Spleen (tissue), 11 donors: ENCODE measurements at regions not wholly inside any gene's neighbourhood (a gene's known extent, or its start where the extent isn't known, plus 50 kb on each side); places are given as distances from the start of the nearest gene placed in this dataset.

Experiments used
- DNase-seq: peaks from one replicate; pipeline ENCODE4 v3.0.0-alpha.2; 2020
- H3K27ac ChIP-seq, 8 donors: fragments of 200-600 bp; sonication (generic) in 7 of 8; 1 replicate in 4 of 8; 2 replicates in 4 of 8; pipeline versions ENCODE4 v1.5.0 to v1.8.0; 2016 to 2021; ENCODE audit warnings: inconsistent platforms in 4 of 8, mild to moderate bottlenecking in 4 of 8, moderate library complexity in 1 of 8
- H3K27me3 ChIP-seq, 7 donors: fragments of 200-600 bp; sonication (generic) in 6 of 7; replicated peaks in 1 of 7; 1 replicate in 4 of 7; 2 replicates in 3 of 7; pipeline versions ENCODE4 v1.5.0 to v1.8.0; 2016 to 2021; ENCODE audit warnings: inconsistent platforms in 3 of 7, mild to moderate bottlenecking in 1 of 7
- H3K36me3 ChIP-seq, 6 donors: fragments of 200-600 bp; sonication (generic) in 5 of 6; 1 replicate in 4 of 6; 2 replicates in 2 of 6; pipeline versions ENCODE4 v1.5.0 to v1.8.0; 2016 to 2021; ENCODE audit warnings: inconsistent platforms in 2 of 6
- H3K4me1 ChIP-seq, 6 donors: fragments of 200-600 bp; sonication (generic) in 5 of 6; 1 replicate in 3 of 6; 2 replicates in 3 of 6; pipeline versions ENCODE4 v1.5.0 to v1.8.0; 2016 to 2021; ENCODE audit warnings: inconsistent platforms in 3 of 6
- H3K4me3 ChIP-seq, 8 donors: fragments of 200-600 bp; sonication (generic) in 7 of 8; 1 replicate in 4 of 8; 2 replicates in 4 of 8; pipeline versions ENCODE4 v1.5.0 to v1.8.0; 2016 to 2021; ENCODE audit warnings: inconsistent platforms in 4 of 8, mild to moderate bottlenecking in 4 of 8, moderate library complexity in 2 of 8
- H3K9me3 ChIP-seq, 8 donors: fragments of 200-600 bp; sonication (generic) in 7 of 8; 1 replicate in 4 of 8; 2 replicates in 4 of 8; pipeline versions ENCODE4 v1.5.0 to v1.8.0; 2016 to 2021; ENCODE audit warnings: inconsistent platforms in 4 of 8
- CTCF ChIP-seq, 11 experiments: fragments of 200-600 bp in 7 of 11; fragments of 450-650 bp in 4 of 11; sonication (generic) in 4 of 11; IDR thresholded peaks in 8 of 11; conservative IDR thresholded peaks in 3 of 11; 1 replicate in 7 of 11; 2 replicates in 4 of 11; pipeline versions ENCODE4 v1.4.0 to v1.8.0; 2016 to 2021; ENCODE audit warnings: antibody characterized with exemption in 11 of 11, inconsistent platforms in 4 of 11, mild to moderate bottlenecking in 1 of 11
- POLR2A ChIP-seq, 3 donors: fragments of 450-650 bp; IDR thresholded peaks; one replicate each; pipeline ENCODE4 v1.5.1; 2017; ENCODE audit warnings: antibody characterized with exemption in 3 of 3, mild to moderate bottlenecking in 1 of 3
- POLR2AphosphoS5 ChIP-seq, 3 donors: sonication (generic); formaldehyde crosslinking; IDR thresholded peaks; one replicate each; pipeline ENCODE4 v1.5.1; 2017; ENCODE audit warnings: antibody characterized with exemption in 3 of 3
- WGBS, 5 donors: extraction: QIAGEN DNeasy Blood & Tissue Kit in 3 of 5; methylation state at CpG; one replicate each; pipeline versions ENCODE4 v1.1.5 to v1.1.7; 2013 to 2018; 5-methylcytosine and 5-hydroxymethylcytosine counted together
- intact Hi-C: fragments of 100-400 bp; cut with DNase I; formaldehyde crosslinking; loops from one replicate; pipeline ENCODE4 v1.15.0; 2023; ENCODE audit warnings: low total_unique reads
- donor health status: healthy with polysubstance abuse.
- donor health status: DM: no; HTN: no; CAD: no; lungs with moderate emphysema.
- donor health status: DM: no; HTN: no; CAD: no.
- donor health status: Bipolar disorder and iron deficiency.
- donor health status: healthy.
- donor health status: DM: no; HTN: no; CAD: no.
- donor health status: DM: yes; HTN: yes; CAD: no.

- DNase-seq: no peak
- Histone ChIP-seq H3K4me3 (no peak overlapping the region), H3K36me3 (no peaks in the 10 kb centered on the region), H3K27me3 (no peaks in the 10 kb centered on the region), H3K4me1 (peaks cover 9 to 64% (median 39%) of the 10 kb centered on the region in 6 donors), H3K9me3 (no peaks in the 10 kb centered on the region), H3K27ac (peak overlapping the region; percentile 31 to 94 (median 76))
- TF ChIP-seq POLR2AphosphoS5 (IDR thresholded peaks at IDR 0.05) (peak in 2 of 3 donors; percentile 42), POLR2A (IDR thresholded peaks at IDR 0.05) (no peak)
- intact Hi-C loops: loop anchor here (10.0 kb wide), 1 partner anchor 97 kb away; no protein-coding TSS in a partner anchor
- 65 to 73% (median 69%) methylated on average over 14 of the region's 14 CpGs for WGBS, 5 donors
These were observed 141.1 kb downstream of the TOMM20 start for GRCh38 chr1:234987415-234988154.

GRCh38 chr1:234986750-234987414 is 141.8 kb downstream of the TOMM20 start:
- no peak overlapping the region for H3K4me3 ChIP-seq
- H3K9me3 ChIP-seq: no peaks in the 10 kb centered on the region
- no peak for DNase-seq
- peaks cover 11 to 71% (median 44%) of the 10 kb centered on the region in 6 donors for H3K4me1 ChIP-seq
- H3K36me3 ChIP-seq: no peaks in the 10 kb centered on the region
- WGBS, 5 donors: 51 to 73% (median 66%) methylated on average over 9 of the region's 9 CpGs
- intact Hi-C loops: loop anchor here (10.0 kb wide), 1 partner anchor 98 kb away; no protein-coding TSS in a partner anchor
- H3K27ac ChIP-seq: peak overlapping the region; percentile 32 to 94 (median 76)
- H3K27me3 ChIP-seq: no peaks in the 10 kb centered on the region
- TF ChIP-seq CTCF (IDR thresholded peaks at IDR 0.05 in 8 of 11, conservative IDR thresholded peaks at IDR 0.05 in 3 of 11) (no peak), POLR2AphosphoS5 (IDR thresholded peaks at IDR 0.05) (no peak), POLR2A (IDR thresholded peaks at IDR 0.05) (no peak)

DNA sequence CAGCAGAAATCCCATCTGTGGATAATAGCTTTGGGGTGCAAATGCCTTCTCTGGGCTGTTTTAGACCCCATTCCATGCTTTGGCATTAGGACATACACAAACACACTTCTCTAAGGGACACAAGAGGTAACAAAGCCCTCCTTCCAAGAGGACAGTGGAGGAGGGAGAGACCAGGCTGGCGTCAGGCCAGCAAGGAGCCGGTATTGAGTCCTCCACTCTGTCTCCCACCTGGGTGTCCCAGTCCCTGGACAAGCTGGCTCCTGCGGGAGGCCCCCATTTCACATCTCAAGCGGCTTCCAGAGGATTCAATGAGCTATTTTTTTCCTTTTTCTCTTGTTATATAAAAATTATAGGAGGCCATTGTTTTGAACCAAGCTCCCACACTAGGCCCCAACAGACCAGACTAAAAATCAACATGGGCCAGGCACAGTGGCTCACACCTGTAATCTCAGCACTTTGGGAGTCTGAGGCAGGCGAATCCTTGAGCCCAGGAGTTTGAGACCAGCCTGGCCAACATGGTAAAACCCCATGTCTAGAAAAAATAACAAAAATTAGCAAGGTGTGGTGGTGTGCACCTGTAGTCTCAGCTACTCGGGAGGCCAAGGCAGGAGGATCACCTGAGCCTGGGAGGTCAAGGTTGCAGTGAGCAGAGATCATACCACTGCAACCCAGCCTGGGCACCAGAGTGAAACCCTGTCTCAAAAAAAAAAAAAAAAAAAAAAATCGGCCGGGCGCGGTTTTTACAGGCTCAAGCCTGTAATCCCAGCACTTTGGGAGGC is 142.9 kb downstream of the TOMM20 start:
- H3K9me3 ChIP-seq: no peaks in the 10 kb centered on the region
- intact Hi-C loops: loop anchor here (10.0 kb wide), 1 partner anchor 99 kb away; no protein-coding TSS in a partner anchor
- H3K27me3 ChIP-seq: no peaks in the 10 kb centered on the region
- no peaks in the 10 kb centered on the region for H3K36me3 ChIP-seq
- no peak for DNase-seq
- no peak overlapping the region for H3K4me3 ChIP-seq
- 89 to 97% (median 95%) methylated on average over 10 of the region's 10 CpGs for WGBS, 5 donors
- peaks cover 23 to 77% (median 56%) of the 10 kb centered on the region in 6 donors for H3K4me1 ChIP-seq
- no peak for TF ChIP-seq POLR2AphosphoS5 (IDR thresholded peaks at IDR 0.05)
- TF ChIP-seq CTCF (IDR thresholded peaks at IDR 0.05 in 8 of 11, conservative IDR thresholded peaks at IDR 0.05 in 3 of 11): no peak
- no peak for TF ChIP-seq POLR2A (IDR thresholded peaks at IDR 0.05)
- peak overlapping the region; percentile 46 to 96 (median 86) for H3K27ac ChIP-seq

- Histone ChIP-seq H3K27ac (peak overlapping the region; percentile 46 to 96 (median 86)), H3K27me3 (no peaks in the 10 kb centered on the region), H3K9me3 (no peaks in the 10 kb centered on the region), H3K4me1 (peaks cover 29 to 82% (median 63%) of the 10 kb centered on the region in 6 donors), H3K36me3 (no peaks in the 10 kb centered on the region), H3K4me3 (no peak overlapping the region)
- DNase-seq: no peak
- WGBS, 5 donors: 90 to 96% (median 93%) methylated on average over 7 of the region's 7 CpGs
- intact Hi-C loops: loop anchor here (10.0 kb wide), 1 partner anchor 100 kb away; no protein-coding TSS in a partner anchor
- TF ChIP-seq POLR2A (IDR thresholded peaks at IDR 0.05) (no peak), CTCF (IDR thresholded peaks at IDR 0.05 in 8 of 11, conservative IDR thresholded peaks at IDR 0.05 in 3 of 11) (no peak), POLR2AphosphoS5 (IDR thresholded peaks at IDR 0.05) (no peak)
These were observed 143.6 kb downstream of the TOMM20 start for GRCh38 chr1:234985007-234985370.
